ENCODE measurements at regions not wholly inside any gene's neighbourhood (a gene's known extent, or its start where the extent isn't known, plus 50 kb on each side); places are given as distances from the start of the nearest gene placed in this dataset.

- Histone ChIP-seq H3K9me3 (replicated peaks; ENCODE audit: control insufficient read depth, insufficient read depth, low read length) (peaks cover 8% of the 10 kb centered on the region), H2AFZ (ENCODE audit: low read depth, low read length) (no peak overlapping the region), H3K4me1 (ENCODE audit: control insufficient read depth, extremely low read depth, insufficient read depth, low read length) (no peaks in the 10 kb centered on the region), H3K9me1 (replicated peaks; ENCODE audit: control insufficient read depth, extremely low read depth, insufficient read depth, low read length) (no peaks in the 10 kb centered on the region), H3K79me2 (ENCODE audit: control insufficient read depth, insufficient read depth, low read length) (no peaks in the 10 kb centered on the region), H4K20me1 (replicated peaks; ENCODE audit: control insufficient read depth, extremely low read depth, insufficient read depth, low read length) (no peaks in the 10 kb centered on the region), H3K27me3 (ENCODE audit: control insufficient read depth in 2 of 2, insufficient read depth in 2 of 2, low read length in 2 of 2) (no peaks in the 10 kb centered on the region), H3K9ac (replicated peaks; ENCODE audit: extremely low read depth, insufficient read depth, low read length) (no peak overlapping the region), H3K27ac (ENCODE audit: insufficient read depth, low read depth, low read length) (no peak overlapping the region), H3K4me3 (replicated peaks in 1 of 3; ENCODE audit: insufficient read depth in 1 of 3, low read depth in 1 of 3, low read length in 3 of 3) (no peak overlapping the region), H3K4me2 (ENCODE audit: insufficient read depth, low read length) (no peak overlapping the region), H3K36me3 (ENCODE audit: control insufficient read depth in 2 of 2, extremely low read depth in 1 of 2, insufficient read depth in 2 of 2, low read length in 2 of 2) (no peaks in the 10 kb centered on the region)
- POLR2A ChIA-PET: no interaction called here
- CTCF ChIA-PET: no interaction called here
- TF ChIP-seq POLR2A (IDR thresholded peaks at IDR 0.05; ENCODE audit: low read depth, low read length): no peak
- TF ChIP-seq CTCF (IDR thresholded peaks at IDR 0.05; ENCODE audit: extremely low read depth in 1 of 2, insufficient read depth in 1 of 2, low read depth in 1 of 2, low read length in 2 of 2): no peak
- TF ChIP-seq GATA2 (IDR thresholded peaks at IDR 0.05; ENCODE audit: insufficient read depth, insufficient read length, low read depth, low read length): no peak
- TF ChIP-seq FOS (IDR thresholded peaks at IDR 0.05; ENCODE audit: borderline replicate concordance, insufficient read depth, low read length): no peak
- no peak for TF ChIP-seq JUN (IDR thresholded peaks at IDR 0.05; ENCODE audit: borderline replicate concordance, insufficient read depth, insufficient read length, low read depth)
- TF ChIP-seq EZH2 (IDR thresholded peaks at IDR 0.05; ENCODE audit: borderline replicate concordance, low read depth, low read length, severe bottlenecking): no peak
- no peak for TF ChIP-seq MYC (IDR thresholded peaks at IDR 0.05; ENCODE audit: low read depth, low read length)
- TF ChIP-seq MAX (IDR thresholded peaks at IDR 0.05; ENCODE audit: insufficient read depth, insufficient read length): no peak
- TF ChIP-seq POLR2AphosphoS5 (IDR thresholded peaks at IDR 0.05; ENCODE audit: insufficient read depth, low read depth, low read length): no peak
- intact Hi-C loops (cut with micrococcal nuclease) (no loop called here), dilution Hi-C loops (cut with MboI; ENCODE audit: extremely low pct_ligation_motif_present, low sequenced_read_pairs) (no loop called here)
- FAIRE-seq (no peak), DNase-seq (ENCODE audit: low read depth, low spot score) (no peak)
- BruUV-seq (replicated peaks): no TSS peak
These were observed 279.7 kb upstream of the MSX2 start for GRCh38 chr5:174444479-174445188.
